ENCODE measurements at regions not wholly inside any gene's neighbourhood (a gene's known extent, or its start where the extent isn't known, plus 50 kb on each side); places are given as distances from the start of the nearest gene placed in this dataset.
"Not testable (repeated sequence)": the region's sequence is repeated elsewhere in the genome, so short reads cannot be mapped to it uniquely, and the experiment has no call there.

DNA sequence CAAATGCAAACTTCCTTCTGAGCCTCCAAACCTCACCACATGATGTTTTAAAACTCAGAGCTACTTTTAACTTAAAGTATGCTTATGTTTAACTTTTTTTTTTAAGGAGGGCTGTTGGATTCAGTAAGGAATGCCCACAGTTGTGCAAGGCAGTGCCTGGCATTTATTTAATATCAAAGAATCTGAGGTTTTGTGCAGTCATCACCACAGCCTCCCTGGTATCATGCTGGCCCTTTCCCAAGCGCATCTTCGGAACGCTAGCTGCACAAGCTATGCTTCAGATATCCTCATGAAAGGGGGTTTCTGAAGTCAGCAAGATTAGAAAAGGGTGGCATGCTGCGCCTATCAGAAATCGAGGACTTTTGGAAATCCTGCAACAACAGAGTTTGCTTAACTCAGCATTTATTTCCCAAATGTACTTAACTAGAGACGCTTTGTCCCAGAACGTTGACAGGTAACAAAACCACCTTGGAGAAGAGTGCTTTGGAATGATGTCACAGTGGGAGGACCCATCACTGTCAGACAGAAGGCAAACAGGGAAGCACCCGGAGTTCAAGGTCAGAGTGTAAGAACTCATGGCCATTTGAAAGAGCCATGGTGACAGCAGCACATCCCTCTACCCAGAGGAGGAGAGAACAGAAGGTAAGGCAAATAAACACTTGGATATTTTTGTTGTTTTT, 120.2 kb upstream of the IGF1R start:
- no peak for DNase-seq

DNA sequence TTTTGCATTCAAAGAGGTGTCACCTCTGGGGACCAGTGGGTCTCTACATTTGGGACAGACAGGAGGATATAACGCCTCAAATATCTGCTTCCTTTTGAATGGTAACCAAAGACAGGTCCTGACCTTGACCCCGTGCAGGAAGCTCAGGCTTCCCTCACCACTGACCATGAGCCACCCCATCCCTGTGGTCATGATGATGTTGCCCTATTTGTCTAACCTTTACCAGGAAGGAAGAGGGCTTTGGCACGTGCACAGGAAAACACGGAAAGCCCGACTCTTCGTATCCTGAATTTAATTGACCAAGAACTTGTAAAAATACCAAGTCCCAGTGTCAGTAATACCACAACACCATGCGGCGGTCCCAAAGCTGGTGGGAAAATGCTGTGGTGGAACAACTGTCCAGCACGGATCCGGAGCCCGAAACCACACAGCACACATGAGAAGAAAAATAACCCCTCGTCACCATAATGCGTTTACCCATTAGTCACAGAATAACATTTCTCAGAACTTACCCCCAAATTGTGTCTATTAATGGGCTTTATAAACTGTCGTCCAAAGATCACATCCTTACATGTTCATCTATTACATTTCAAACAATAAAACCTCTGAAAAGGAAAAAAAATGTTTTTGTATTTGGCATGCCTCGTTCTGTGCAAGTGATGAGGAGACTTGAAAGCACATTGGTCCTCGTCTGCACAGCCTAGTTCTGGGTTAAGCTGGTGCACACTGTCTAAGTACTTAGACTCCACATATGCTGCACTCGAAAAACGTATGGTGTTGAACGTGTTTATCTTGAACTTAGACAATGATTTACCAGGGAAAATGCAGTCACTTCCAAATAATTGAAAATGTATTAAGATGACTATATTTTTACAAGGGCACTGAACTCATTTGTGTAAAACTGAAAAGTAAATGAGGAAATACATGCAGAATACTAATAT, 118.9 kb upstream of the IGF1R start:
- DNase-seq = no peak

DNA sequence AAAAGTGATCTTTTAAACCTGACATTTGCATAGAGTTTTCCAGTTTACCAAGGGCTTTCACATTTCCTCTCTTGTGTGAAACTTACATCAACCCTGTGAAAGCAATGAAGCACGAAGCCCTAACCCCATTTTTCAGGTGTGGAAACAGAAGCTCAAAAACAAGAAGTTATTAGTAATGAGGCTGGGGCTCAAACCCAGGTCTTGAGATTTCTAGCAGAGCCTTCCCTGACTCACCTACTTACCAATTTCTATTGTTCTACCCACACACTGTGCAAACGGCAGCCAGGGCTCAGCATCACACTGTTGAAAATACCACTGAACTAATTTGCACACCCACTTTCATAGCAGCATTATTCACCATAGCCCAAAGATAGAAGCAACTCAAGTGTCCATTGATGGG, 117.8 kb upstream of the IGF1R start:
- DNase-seq = no peak

DNA sequence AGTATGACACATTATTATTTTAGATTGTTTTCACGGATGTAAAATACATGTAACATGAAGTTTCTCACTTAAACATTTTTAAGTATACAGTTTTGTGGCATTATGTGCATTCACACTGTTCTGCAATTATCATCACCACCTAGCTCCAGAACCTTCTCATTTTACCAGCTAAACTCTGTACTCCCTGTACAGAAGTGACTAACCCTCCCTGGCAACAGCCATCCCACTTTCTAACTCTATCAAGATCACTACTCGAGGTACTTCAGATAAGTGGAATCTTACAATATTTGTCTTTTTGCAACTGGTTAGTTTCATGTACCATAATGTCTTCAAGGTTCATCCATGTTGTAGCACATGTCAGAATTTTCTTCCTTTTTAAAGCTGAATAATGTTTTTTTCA, 116.3 kb upstream of the IGF1R start:
- DNase-seq = no peak

DNA sequence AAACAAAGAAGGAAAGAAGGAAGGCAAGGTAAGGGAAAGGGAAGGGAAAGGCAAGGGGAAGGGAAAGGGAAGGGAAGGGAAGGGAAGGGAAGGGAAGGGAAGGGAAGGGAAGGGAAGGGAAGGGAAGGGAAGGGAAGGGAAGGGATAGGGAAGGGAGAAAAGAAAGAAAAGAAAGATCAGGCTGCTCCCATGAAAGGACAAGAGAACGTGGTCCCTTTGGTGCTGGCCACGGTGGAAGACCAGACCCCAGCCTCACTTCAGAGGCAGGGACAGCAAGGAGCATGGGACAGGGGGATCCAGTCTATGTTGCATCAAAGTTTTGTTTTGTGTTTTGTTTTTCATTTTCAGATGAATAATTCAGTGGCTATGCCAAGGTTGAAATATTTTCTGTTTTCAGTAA, 111.4 kb upstream of the IGF1R start:
- DNase-seq = no peak

DNA sequence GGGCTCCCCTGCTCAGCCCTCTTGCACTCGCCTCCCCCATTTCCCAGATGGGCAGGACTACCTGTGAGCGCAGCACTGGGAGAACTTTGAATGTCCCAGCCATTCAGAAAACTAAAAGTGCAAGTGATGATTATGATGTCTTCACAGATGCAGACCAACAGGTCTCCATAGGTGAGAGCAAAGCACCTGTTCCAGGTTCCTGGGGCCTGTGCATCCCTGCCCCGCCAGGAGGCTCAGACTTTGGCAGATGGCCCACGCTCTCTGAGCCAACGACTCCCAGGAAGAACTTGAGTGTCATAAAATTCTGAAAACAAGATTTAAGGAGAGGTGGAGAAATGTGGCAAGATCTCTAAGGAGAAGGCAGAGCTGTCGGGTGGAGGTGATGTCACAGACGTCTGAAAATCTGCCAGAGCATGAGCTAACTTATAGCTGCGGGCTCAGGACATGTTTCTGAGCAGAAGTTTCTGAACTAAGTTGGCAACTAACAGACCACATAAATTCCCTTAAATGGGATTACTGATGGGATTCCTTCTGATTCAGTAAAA, 110.8 kb upstream of the IGF1R start:
- DNase-seq = no peak

DNA sequence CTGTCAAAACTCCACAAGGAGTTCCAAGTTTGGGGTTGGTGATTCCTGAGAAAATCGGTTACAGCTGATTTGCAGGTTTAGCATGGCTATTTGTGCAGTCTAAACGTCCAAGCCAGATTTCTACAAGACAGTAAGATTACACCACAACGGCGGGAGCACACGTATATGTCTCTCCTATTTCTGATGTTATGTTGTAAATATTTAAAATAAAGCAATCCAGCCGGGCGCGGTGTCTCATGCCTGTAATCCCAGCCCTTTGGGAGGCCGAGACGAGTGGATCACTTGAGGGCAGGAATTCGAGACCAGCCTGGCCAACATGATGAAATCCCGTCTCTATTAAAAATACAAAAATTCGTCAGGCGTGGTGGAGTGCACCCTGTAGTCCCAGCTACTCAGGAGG, 106.8 kb upstream of the IGF1R start:
- no peak for DNase-seq

DNA sequence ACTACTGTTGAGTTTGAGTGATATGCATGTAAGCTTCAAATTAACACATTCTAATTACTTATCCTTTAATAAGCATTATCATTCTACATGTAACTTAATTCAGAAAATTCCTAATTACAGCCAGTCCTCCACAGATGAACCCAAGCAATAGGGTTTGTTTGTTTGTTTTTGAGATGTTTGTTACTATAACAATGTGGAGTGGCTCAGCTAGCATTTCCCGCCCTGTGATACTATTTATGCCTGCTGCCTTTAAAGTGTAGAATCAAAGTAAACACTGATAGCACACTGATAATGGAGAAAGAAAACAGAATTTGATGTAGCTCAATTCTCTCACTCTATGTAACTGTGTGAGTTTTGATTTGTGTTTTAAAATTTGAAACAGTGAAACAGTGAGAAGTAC, 105.1 kb upstream of the IGF1R start:
- DNase-seq = no peak

DNA sequence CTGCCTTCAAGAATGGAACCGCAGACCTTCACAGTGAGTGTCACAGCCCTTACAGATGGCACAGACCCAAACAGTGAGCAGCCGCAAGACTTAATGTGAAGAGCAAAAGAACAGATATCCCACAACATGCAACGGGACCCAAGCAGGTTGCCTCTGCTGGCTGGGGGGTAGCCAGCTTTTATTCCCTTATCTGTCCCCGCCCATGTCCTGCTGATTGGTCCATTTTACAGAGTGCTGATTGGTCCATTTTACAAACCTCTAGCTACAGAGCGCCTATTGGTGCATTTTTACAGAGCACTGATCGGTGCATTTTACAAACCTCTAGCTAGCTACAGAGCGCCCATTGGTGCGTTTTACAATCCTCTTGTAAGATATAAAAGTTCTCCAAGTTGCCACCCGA, 102.0 kb upstream of the IGF1R start:
- no peak for DNase-seq

DNA sequence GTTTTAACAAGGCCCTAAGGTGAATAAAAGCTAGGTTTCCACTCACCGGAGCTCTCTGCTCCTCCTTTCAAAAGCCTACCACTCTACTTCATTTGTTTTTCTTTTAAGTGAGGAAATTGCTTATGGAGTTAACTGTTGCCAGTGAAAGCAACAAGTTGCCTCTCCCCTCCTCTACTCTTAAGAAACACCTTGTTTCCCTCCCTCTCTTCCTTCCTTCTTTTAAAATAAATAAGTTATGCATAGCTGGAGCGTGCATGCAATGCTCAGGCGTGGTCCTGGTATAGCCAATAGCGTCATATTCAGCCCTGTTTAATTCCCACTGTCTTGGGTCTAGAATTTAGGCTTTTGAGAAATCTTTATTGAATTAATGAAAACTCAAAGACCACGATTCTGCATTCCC, 101.1 kb upstream of the IGF1R start:
- DNase-seq = no peak

DNA sequence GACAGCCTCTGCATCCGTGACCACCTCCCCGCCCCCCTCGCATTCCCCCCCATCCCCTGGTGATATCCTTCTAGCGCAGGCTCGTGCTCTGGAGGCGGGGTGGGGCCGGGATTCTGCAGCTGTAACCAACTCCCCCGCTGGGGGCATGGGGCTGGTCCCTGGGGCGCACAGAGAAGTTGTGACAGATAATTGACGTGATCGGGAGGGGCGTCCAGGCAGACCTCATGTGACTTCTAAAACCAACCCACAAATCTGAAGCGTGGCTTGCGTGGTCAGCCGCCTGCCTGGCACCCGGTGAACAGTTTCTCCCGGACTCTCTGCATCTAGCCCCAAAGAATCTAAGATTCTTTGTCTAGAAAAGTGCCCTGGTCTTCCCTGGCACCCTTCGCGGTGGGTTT, 100.6 kb upstream of the IGF1R start:
- DNase-seq = no peak

DNA sequence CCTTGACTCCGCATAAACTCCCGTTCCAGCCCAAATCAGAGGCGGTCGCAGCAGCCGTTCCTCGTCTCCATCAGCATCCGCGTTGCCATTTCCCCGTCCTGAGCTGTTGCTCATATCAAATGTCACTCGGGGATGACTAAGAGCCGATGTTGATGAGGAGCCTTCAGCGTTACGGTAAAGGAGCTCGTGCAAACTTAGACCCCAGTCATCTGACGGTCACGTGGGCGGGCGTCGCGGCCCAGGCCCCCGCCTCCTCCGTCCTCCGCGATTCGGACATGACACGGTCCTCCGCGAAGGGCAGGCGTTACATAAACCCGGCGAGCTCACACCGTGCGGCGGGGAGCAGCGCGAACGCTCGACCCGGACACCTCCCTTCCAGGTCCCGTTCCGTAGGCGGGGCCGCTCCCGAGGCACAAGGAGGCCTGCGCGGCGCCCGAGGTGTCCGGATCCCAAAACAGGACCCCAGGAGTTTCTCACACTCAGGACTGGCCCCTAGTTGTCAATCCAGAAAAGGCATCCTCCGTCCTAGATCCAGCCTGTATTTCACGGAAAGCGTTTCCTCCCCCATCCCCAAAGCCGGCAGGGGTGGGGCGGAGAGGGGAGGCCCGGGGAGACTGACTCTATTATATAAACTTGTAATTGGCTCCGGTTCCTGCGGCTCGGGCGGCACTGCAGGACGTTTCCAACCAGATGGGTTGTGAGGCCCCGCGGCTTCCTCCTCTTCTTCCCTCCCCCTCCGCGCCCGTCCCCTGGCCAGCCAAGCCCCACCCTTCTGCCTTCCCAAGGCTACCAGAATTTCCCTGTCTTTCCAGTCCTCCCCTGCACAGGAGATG, 100.0 kb upstream of the IGF1R start:
- DNase-seq = no peak

DNA sequence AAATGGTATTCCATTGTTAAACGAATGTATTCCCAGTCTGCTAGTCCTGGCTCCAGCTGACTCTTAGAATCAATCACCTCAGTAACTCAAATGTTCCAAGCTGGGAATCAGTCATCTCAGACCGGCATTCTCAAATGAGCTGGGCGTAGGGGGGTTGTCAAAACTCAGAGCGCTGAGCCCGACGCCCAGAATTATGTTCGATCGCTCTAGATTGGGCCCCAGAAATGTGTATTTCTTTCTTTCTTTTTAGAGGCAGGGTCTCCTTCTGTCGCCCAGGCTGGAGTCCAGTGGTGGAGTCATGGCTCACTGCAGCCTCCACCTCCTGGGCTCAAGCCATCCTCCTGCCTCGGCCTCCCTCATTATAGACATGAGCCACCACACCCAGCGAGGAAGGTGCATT, 99.3 kb upstream of the IGF1R start:
- DNase-seq = no peak

DNA sequence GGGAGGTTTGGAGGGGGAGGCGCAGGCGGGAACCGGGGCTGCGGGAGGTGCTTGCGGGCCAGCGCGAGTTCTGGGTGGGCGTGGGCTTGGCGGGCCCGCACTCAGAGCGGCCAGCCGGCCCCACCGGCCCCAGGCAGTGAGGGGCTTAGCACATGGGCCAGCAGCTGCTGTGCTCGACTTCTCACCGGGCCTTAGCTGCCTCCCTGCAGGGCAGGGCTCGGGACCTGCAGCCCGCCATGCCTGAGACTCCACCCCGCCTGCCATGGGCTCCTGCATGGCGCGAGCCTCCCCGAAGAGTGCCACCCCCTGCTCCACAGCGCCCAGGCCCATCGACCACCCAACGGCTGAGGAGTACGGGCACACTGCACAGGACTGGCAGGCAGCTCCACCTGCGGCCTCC, 98.6 kb upstream of the IGF1R start:
- DNase-seq = no peak

DNA sequence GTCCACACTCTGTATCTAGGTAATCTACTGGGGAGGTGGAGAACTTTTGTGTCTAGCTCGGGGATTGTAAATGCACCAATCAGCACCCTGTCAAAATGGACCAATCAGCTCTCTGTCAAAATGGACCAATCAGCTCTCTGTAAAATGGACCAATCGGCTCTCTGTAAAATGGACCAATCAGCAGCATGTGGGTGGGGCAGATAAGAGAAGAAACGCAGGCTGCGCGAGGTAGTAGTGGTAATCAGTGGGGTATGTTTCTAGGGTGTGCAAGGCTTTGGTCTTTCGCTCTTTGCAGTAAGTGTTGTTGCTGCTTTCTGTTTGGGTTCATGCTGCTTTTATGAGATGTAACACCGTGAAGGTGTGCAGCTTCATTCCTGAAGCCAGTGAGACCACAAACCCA, 98.0 kb upstream of the IGF1R start:
- DNase-seq = not testable (repeated sequence)

DNA sequence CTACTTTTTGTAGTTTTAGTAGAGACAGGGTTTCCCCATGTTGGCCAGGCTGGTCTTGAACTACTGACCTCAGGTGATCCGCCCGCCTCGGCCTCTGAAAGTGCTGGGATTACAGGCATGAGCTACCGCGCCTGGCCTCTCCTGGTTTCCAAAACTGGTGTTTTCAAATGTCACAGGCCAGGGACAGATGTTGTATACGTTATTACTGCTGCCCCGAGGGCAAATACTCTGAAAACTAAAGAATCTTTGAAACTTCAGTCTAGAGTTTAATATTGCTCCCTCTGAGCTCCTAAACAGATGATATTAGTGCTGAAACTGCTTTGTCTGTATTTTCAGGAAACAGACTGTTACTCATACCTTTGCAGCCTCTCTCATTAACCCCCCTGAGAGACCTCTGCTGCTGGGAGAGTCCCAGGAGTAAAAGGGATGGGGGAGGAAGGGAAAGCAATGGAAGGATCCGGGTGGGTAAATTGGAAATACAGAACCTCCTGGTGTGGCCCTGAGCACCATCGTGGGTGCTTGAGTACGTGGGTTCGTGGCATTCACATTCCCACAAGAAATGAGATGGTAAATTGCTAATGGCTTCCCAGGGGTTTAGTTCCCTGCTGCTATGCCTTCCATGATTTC, 96.3 kb upstream of the IGF1R start:
- DNase-seq = no peak

DNA sequence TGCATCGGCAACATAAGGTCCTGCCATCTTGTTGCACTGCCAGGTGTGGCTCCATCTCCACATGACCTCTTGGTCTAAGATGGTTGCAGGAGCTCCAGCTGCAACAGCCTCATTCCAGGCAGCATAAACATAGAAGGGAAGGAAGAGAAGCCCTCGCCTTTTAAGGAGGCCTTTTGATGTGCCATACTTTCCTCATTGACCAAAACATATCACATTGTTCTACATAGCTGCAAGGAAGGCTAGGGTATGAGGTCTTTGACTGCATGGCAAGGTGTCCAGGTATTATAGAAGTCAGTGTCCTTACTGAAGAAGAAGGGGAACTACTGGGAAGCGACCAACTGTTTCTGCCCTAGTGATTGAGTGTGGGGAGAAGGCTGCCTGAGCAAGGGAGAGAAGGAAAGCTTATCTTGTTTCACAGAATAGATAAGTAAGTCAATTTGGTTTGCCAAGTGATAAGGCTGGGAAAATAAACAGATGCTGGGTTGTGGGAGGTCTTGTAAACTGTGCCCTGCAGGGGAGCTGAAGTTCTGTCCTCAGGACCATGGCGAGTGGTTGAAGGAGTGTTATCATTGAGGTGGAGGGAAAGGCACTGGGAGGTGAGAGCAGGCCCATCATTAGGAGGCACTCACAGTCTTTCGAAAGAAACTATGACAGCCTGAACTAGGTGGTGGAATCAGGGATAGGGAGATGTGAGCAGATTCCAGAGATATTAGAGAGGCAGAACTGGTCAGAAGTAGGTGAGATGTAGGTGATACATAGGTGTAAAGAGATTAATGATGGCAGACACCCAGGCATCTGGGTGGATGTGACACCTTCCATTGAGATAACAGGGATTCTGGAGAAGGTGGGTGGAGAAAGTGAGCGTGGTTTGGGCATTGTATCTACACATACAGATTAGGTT, 93.8 kb upstream of the IGF1R start:
- DNase-seq = no peak

DNA sequence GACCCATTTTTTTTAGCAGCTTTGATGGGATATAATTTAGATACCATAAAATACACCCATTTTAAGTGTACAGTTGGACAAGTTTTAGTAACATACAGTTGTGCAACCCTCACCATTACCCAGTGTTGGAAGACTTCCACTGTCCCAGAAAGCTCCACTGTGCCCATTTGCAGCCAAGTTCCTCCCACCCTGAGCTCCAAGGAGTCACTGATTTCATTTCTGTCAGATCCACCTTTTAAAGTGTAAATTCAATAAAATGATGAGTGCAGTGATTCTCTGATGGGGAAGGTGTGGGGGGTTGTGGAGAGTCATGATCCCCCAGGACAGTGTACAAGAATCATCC, 93.2 kb upstream of the IGF1R start:
- DNase-seq = no peak

DNA sequence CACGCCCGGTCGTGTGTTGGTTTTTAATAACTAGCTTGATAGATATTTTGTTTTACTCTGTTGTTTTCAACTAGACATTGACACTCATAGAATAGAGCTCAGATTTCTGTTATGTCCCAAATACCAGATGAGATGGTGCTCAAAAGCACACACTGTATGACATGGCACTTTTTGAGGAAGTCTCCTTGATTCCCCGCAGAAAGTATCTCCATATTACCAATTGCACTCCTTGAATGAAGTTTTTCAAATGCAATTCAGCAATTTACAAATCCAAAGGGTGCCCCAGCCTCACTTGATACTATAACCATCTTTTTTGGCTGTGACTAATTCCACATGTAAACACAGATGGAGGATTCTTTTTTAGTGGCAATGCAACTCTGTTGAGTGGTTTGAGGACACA, 92.0 kb upstream of the IGF1R start:
- DNase-seq = no peak

DNA sequence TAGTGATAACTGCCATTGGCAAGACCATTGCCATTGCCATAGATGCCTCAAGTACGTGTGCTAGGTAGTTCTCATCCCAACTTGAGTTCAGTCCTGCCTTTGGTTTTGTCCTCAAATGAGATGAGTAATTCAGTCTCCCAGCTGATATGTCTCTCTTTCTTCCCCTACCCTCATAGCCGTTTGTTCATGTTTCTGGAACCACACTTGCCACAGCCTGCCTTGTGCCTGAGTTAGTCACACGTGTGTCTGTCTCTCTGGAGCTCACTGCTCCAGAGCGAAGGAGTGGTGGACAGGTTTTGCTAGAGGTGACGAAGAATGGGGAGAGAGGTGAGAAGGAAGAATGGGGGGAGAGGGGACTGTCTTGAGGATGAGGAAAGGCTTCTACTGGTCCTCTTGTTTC, 88.0 kb upstream of the IGF1R start:
- DNase-seq = no peak

DNA sequence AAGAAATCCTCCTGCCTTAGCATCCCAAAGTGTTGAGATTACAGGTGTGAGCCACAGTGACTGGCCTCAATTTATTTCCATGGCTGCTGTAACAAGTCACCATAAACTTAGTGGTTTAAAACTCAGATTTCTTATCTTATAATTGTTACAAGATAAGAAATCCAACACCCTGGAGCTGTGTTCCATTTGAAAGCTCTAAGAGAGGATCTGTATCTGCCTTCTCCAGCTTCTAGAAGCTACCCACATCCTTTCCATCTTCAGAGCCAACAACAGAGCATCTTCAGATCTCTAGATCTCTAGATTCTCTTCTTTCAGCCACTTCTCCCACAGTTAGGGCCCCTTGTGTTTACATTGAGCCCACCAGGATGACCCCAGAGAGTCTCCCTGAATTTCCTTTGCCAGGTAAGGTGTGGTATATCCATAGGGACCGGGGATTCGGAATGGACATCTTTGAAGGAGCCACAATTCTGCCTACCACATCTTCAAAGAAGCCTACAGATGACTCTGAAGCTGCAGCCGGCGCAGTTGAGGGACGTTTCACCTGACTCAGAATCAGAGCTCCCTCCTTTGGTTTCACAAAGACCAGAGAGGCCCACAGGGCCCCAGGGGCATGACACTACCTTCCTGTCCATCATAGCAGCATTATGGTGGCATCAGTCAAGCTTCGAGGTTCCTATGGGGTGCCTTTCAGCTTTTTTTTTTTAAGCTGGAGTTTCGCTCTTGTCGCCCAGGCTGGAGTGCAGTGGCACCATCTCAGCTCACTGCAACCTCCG, 87.0 kb upstream of the IGF1R start:
- DNase-seq = no peak
